GM19043 (cell line): ENCODE measurements at regions not wholly inside any gene's neighbourhood (a gene's known extent, or its start where the extent isn't known, plus 50 kb on each side); places are given as distances from the start of the nearest gene placed in this dataset.
"Not testable (repeated sequence)": the region's sequence is repeated elsewhere in the genome, so short reads cannot be mapped to it uniquely, and the experiment has no call there.

Experiments used
- ATAC-seq: cut with Tn5 transposase; IDR thresholded peaks from one replicate; pipeline ENCODE4 v1.9.1; 2021; ENCODE audit warnings: low read depth; ENCODE audit not compliant: unreplicated experiment

- not testable (repeated sequence) for ATAC-seq
Measured at GRCh38 chr9:118677936-118678653, 691.1 kb downstream of the BRINP1 start.

GRCh38 chr9:118686959-118687358, 682.3 kb downstream of the BRINP1 start:
- ATAC-seq = no peak

- ATAC-seq = no peak
Measured at GRCh38 chr9:118689280-118689679, 680.0 kb downstream of the BRINP1 start.

- no peak for ATAC-seq
Measured at GRCh38 chr9:118692613-118693012, 676.6 kb downstream of the BRINP1 start.

- ATAC-seq = no peak
Measured at GRCh38 chr9:118693645-118694044, 675.6 kb downstream of the BRINP1 start.

GRCh38 chr9:118695249-118695648, 674.0 kb downstream of the BRINP1 start:
- not testable (repeated sequence) for ATAC-seq

GRCh38 chr9:118701985-118702384, 667.2 kb downstream of the BRINP1 start:
- ATAC-seq = no peak

GRCh38 chr9:118711843-118712242, 657.4 kb downstream of the BRINP1 start:
- no peak for ATAC-seq

GRCh38 chr9:118721276-118721675, 648.0 kb downstream of the BRINP1 start:
- no peak for ATAC-seq

GRCh38 chr9:118721923-118722322, 647.3 kb downstream of the BRINP1 start:
- ATAC-seq = no peak

- ATAC-seq = no peak
Measured at GRCh38 chr9:118729981-118730380, 639.3 kb downstream of the BRINP1 start.

- no peak for ATAC-seq
Measured at GRCh38 chr9:118732998-118733397, 636.2 kb downstream of the BRINP1 start.

- ATAC-seq = no peak
Measured at GRCh38 chr9:118734696-118735095, 634.5 kb downstream of the BRINP1 start.

- ATAC-seq = no peak
Measured at GRCh38 chr9:118736406-118736805, 632.8 kb downstream of the BRINP1 start.

GRCh38 chr9:118751077-118751847, 618.0 kb downstream of the BRINP1 start:
- no peak for ATAC-seq

- no peak for ATAC-seq
Measured at GRCh38 chr9:118751848-118752223, 617.4 kb downstream of the BRINP1 start.

GRCh38 chr9:118761016-118761790, 608.0 kb downstream of the BRINP1 start:
- ATAC-seq = no peak

- no peak for ATAC-seq
Measured at GRCh38 chr9:118767571-118767970, 601.7 kb downstream of the BRINP1 start.

- ATAC-seq = no peak
Measured at GRCh38 chr9:118782790-118783463, 586.3 kb downstream of the BRINP1 start.

GRCh38 chr9:118784033-118784432, 585.2 kb downstream of the BRINP1 start:
- ATAC-seq = no peak

- ATAC-seq = no peak
Measured at GRCh38 chr9:118785456-118785855, 583.8 kb downstream of the BRINP1 start.
